ENCODE measurements at regions not wholly inside any gene's neighbourhood (a gene's known extent, or its start where the extent isn't known, plus 50 kb on each side); places are given as distances from the start of the nearest gene placed in this dataset.

DNA sequence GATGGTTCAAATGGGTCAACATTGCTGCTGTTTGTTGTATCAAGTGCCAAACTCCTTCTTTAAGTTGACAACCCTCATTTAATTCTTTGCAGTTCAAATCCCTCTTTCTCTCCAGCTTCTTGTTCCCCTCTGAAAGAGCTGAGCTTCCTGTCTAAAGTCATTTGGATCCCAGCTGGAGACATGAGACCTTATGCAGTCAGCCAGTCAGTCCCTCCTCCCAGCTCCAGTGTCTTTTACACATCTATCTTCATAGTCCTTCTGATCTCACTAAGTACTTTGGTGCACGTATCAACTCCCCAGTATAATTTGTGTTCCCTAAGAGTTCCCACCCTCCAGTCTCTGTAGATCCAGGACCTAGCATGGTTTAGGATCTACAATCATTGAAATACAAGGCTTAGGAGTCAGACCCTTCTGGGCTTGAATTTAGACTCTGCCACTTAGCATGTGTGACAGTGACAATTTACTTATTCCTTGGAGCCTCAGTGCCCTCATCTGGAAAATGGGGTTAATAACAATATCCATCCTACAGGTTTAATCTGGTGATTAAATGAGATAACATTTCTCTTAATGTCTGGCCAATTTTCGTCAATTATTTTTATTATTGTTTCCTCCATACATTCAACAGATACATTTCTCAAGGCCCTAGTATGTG, 102.8 kb upstream of the SEMA6D start:
- no peaks in the 10 kb centered on the region for H3K9me3 ChIP-seq
- intact Hi-C loops (cut with DNase I) = no loop called here
- no peak for TF ChIP-seq CTCF (IDR thresholded peaks at IDR 0.05)
- no peaks in the 10 kb centered on the region for H3K36me3 ChIP-seq
- DNase-seq (ENCODE audit: low spot score in 2 of 2) = no peak
- H3K27me3 ChIP-seq = no peaks in the 10 kb centered on the region
- peaks cover 0 to 4% of the 10 kb centered on the region in 2 donors for H3K4me1 ChIP-seq
- H3K27ac ChIP-seq = no peak overlapping the region
- no peak overlapping the region for H3K4me3 ChIP-seq

- H3K27ac ChIP-seq = no peak overlapping the region
- H3K4me3 ChIP-seq = no peak overlapping the region
- H3K27me3 ChIP-seq = no peaks in the 10 kb centered on the region
- intact Hi-C loops (cut with DNase I) = no loop called here
- DNase-seq (ENCODE audit: low spot score in 2 of 2) = no peak
- no peaks in the 10 kb centered on the region for H3K36me3 ChIP-seq
- peaks cover 0 to 4% of the 10 kb centered on the region in 2 donors for H3K4me1 ChIP-seq
- no peak for TF ChIP-seq CTCF (IDR thresholded peaks at IDR 0.05)
- no peaks in the 10 kb centered on the region for H3K9me3 ChIP-seq
Observed at GRCh38 chr15:47616876-47617275, 100.4 kb upstream of the SEMA6D start.

DNA sequence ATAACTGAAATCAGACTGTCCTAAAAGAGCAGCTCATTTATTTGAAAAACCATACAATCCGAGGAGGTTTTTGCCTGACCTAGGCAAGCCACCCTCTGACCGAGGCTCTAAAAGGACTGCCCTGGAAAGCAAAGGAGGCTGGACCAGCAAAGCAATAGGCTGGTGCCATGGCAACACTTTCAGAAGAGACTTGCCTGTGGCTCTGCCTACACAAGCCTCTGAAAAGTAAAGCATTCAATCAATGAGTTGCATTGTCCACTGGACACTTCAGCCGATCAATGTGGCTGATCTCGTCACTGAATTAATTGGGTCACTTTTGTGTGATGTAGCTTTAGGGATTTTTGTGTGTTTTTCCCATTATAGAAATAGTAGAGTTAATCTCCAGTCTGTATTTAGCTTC, 99.1 kb upstream of the SEMA6D start:
- TF ChIP-seq CTCF (IDR thresholded peaks at IDR 0.05) = no peak
- Histone ChIP-seq H3K27me3 (no peaks in the 10 kb centered on the region), H3K4me1 (peaks cover 0 to 4% of the 10 kb centered on the region in 2 donors), H3K9me3 (no peaks in the 10 kb centered on the region), H3K27ac (no peak overlapping the region), H3K4me3 (no peak overlapping the region), H3K36me3 (no peaks in the 10 kb centered on the region)
- no peak for DNase-seq (ENCODE audit: low spot score in 2 of 2)
- intact Hi-C loops (cut with DNase I) = no loop called here

DNA sequence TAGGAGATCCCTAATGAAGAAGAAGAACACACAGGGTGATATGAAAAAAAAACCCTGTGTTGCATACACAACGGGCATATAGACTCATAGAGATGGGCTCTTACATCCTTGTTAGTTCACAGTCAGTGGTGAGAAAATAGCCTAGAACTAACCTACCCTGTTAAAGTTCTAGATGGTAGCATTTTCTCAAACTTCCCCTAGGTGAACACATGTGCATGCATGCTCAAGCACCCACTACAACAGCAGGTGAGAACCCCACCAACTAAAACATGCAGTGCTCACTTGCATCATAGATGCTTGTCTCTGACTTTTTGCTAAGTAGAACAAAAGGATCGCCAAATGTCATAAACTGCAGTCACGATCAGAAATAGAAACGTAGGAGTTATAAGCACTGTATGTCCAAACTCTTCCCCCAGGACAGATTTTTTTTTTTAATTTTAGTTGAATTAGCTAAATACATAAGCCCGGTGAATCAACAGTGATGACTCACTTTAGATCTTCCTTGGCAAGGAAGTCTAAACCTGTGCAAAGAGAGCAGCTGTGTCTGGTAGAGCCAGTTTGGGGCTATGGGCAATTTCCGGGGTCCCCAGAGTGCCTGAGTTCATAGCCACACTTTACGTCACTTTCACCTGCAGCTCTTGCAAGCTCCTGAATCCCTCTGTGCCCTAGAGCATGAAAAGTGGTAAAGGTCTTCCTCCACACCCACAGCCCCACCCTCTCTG, 96.2 kb upstream of the SEMA6D start:
- DNase-seq (ENCODE audit: low spot score in 2 of 2) = no peak
- Histone ChIP-seq H3K36me3 (no peaks in the 10 kb centered on the region), H3K27ac (no peak overlapping the region), H3K27me3 (no peaks in the 10 kb centered on the region), H3K4me1 (peaks cover 0 to 4% of the 10 kb centered on the region in 2 donors), H3K9me3 (no peaks in the 10 kb centered on the region), H3K4me3 (no peak overlapping the region)
- intact Hi-C loops (cut with DNase I) = no loop called here
- TF ChIP-seq CTCF (IDR thresholded peaks at IDR 0.05) = no peak

DNA sequence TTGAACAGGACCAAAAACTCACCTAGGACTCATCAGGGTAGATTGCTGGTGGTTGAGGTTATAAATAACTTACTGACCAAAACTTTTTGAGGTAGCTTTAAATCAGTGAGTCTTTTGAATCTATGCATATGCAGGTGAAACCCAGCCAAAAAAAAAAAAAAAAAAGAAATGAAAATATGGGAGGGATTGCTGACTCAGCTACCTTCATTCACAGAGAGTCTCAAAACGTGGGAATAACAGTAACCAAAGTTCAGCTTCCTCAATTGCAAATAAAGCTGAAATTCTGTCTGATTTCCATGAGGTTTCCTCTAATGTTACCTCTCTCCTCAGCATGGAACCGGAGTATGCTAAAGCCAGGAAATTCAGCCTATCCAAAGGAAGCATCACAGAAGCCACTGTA, 95.2 kb upstream of the SEMA6D start:
- peaks cover 0 to 4% of the 10 kb centered on the region in 2 donors for H3K4me1 ChIP-seq
- no peak overlapping the region for H3K4me3 ChIP-seq
- TF ChIP-seq CTCF (IDR thresholded peaks at IDR 0.05) = no peak
- H3K9me3 ChIP-seq = no peaks in the 10 kb centered on the region
- no peak overlapping the region for H3K27ac ChIP-seq
- no peaks in the 10 kb centered on the region for H3K36me3 ChIP-seq
- DNase-seq (ENCODE audit: low spot score in 2 of 2) = no peak
- no peaks in the 10 kb centered on the region for H3K27me3 ChIP-seq
- intact Hi-C loops (cut with DNase I) = no loop called here
